Lower leg skin (tissue), 4 donors: ENCODE measurements at regions not wholly inside any gene's neighbourhood (a gene's known extent, or its start where the extent isn't known, plus 50 kb on each side); places are given as distances from the start of the nearest gene placed in this dataset.
A peak's percentile ranks its signal among the peaks of the same experiment; 100 is the strongest.

Source experiments
- DNase-seq, 2 donors: peaks; one replicate each; pipeline ENCODE4 v3.0.0-alpha.2; 2019; ENCODE audit warnings: low spot score in 2 of 2
- H3K4me3 ChIP-seq: fragments of 200-600 bp; sonication (generic); 2 replicates; pipeline ENCODE4 v1.5.1; 2017; ENCODE audit warnings: mild to moderate bottlenecking, low read depth; ENCODE audit not compliant: poor library complexity, severe bottlenecking
- CTCF ChIP-seq, 3 donors: fragments of 450-650 bp; IDR thresholded peaks; one replicate each; pipeline ENCODE4 v1.5.1; 2016; ENCODE audit warnings: antibody characterized with exemption in 3 of 3, mild to moderate bottlenecking in 3 of 3, moderate library complexity in 2 of 3
- POLR2A ChIP-seq, 2 donors: fragments of 450-650 bp; IDR thresholded peaks; one replicate each; pipeline ENCODE4 v1.6.1; 2016 to 2017; ENCODE audit warnings: antibody characterized with exemption in 2 of 2, mild to moderate bottlenecking in 1 of 2, moderate library complexity in 1 of 2
- WGBS, 2 donors: methylation state at CpG; one replicate each; pipeline ENCODE4 v1.1.5; 2018; 5-methylcytosine and 5-hydroxymethylcytosine counted together
- intact Hi-C: fragments of 100-400 bp; cut with DNase I; formaldehyde crosslinking; loops from one replicate; pipeline ENCODE4 v1.15.0; 2023; ENCODE audit warnings: low total_unique reads

GRCh38 chr6:4017058-4017739 lies 61.7 kb downstream of the FAM217A start:
- TF ChIP-seq CTCF (IDR thresholded peaks at IDR 0.05) (no peak), POLR2A (IDR thresholded peaks at IDR 0.05) (no peak)
- no peak overlapping the region for H3K4me3 ChIP-seq
- WGBS, 2 donors = 7 to 9% methylated on average over 2 of the region's 2 CpGs
- intact Hi-C loops = no loop called here
- DNase-seq = no peak

- 0 to 1% methylated on average over 9 of the region's 9 CpGs for WGBS, 2 donors
- intact Hi-C loops = no loop called here
- H3K4me3 ChIP-seq = peak overlapping the region; percentile 75
- DNase-seq = no peak
- no peak for TF ChIP-seq POLR2A (IDR thresholded peaks at IDR 0.05)
Observed at GRCh38 chr6:4017834-4018170, 61.1 kb downstream of the FAM217A start.

- peak in 1 of 3 donors; percentile 23 for TF ChIP-seq CTCF (IDR thresholded peaks at IDR 0.05)
- TF ChIP-seq POLR2A (IDR thresholded peaks at IDR 0.05) = peak in 1 of 2 donors; percentile 46
- intact Hi-C loops = no loop called here
- WGBS, 2 donors = 0 to 1% methylated on average over 31 to 62 of the region's 62 CpGs
- DNase-seq = peak; percentile 92 to 98
- peak overlapping the region; percentile 75 for H3K4me3 ChIP-seq
Observed at GRCh38 chr6:4018171-4018923, 60.6 kb downstream of the FAM217A start.
